ENCODE measurements at regions not wholly inside any gene's neighbourhood (a gene's known extent, or its start where the extent isn't known, plus 50 kb on each side); places are given as distances from the start of the nearest gene placed in this dataset.

GRCh38 chr4:137631605-137632004, 99.3 kb upstream of the PCDH18 start:
- DNase-seq (ENCODE audit: low spot score): no peak

DNA sequence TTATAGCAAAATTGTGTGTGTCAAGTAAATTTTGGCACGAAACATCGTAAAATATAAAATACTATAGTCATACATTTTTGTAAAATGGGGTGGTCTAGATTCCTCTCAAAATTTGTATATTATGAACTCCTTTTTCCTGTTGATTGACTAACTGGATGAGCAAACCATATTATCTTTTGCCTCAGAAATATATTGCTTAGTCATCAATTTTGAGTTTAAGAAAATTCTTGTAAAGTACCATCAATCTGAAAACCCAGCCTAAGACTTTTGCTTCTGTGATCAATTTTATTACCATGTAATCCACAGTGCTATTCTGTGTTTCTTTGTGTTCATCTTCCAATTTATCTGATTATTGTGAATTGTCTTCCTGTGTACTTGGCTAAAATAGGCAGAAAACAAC, 98.0 kb upstream of the PCDH18 start:
- Histone ChIP-seq H3K27me3 (ENCODE audit: control insufficient read depth in 4 of 4, insufficient read depth in 4 of 4, low read length in 3 of 4) (no peaks in the 10 kb centered on the region), H3K27ac (ENCODE audit: low read depth in 1 of 2, low read length in 2 of 2) (no peak overlapping the region), H3K4me3 (ENCODE audit: low read depth in 1 of 3, low read length in 3 of 3) (no peak overlapping the region), H3K36me3 (ENCODE audit: control insufficient read depth in 4 of 4, insufficient read depth in 3 of 4, low read depth in 1 of 4, low read length in 3 of 4) (no peaks in the 10 kb centered on the region), H3K4me1 (ENCODE audit: control insufficient read depth in 4 of 4, insufficient read depth in 4 of 4, low read length in 3 of 4) (no peaks in the 10 kb centered on the region), H3K9me3 (ENCODE audit: control insufficient read depth in 4 of 4, low read length in 3 of 4) (peaks cover 0 to 1% (median 0%) of the 10 kb centered on the region in 4 donors), H3K9ac (ENCODE audit: low read depth in 1 of 2, low read length in 2 of 2) (no peak overlapping the region)
- whole genome bisulfite sequencing: 87% methylated on average over 2 of the region's 2 CpGs
- DNase-seq (ENCODE audit: low spot score): no peak
- TF ChIP-seq EGR1 (IDR thresholded peaks at IDR 0.05; ENCODE audit: low read depth in 2 of 2) (no peak), JUND (IDR thresholded peaks at IDR 0.05) (no peak), NR2F2 (IDR thresholded peaks at IDR 0.05) (no peak), SP1 (IDR thresholded peaks at IDR 0.05) (no peak), FOXA2 (IDR thresholded peaks at IDR 0.05) (no peak), HNF4A (conservative IDR thresholded peaks at IDR 0.05) (no peak), HNF4G (IDR thresholded peaks at IDR 0.05) (no peak), RAD21 (IDR thresholded peaks at IDR 0.05) (no peak), FOXA1 (IDR thresholded peaks at IDR 0.05) (no peak), TAF1 (conservative IDR thresholded peaks at IDR 0.05) (no peak), RXRA (IDR thresholded peaks at IDR 0.05) (no peak), GABPA (IDR thresholded peaks at IDR 0.05 in 1 of 2, conservative IDR thresholded peaks at IDR 0.05 in 1 of 2) (no peak)
- TF ChIP-seq, protein P1, sequence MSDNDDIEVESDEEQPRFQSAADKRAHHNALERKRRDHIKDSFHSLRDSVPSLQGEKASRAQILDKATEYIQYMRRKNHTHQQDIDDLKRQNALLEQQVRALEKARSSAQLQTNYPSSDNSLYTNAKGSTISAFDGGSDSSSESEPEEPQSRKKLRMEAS (IDR thresholded peaks at IDR 0.05): no peak
- TF ChIP-seq, protein P2, sequence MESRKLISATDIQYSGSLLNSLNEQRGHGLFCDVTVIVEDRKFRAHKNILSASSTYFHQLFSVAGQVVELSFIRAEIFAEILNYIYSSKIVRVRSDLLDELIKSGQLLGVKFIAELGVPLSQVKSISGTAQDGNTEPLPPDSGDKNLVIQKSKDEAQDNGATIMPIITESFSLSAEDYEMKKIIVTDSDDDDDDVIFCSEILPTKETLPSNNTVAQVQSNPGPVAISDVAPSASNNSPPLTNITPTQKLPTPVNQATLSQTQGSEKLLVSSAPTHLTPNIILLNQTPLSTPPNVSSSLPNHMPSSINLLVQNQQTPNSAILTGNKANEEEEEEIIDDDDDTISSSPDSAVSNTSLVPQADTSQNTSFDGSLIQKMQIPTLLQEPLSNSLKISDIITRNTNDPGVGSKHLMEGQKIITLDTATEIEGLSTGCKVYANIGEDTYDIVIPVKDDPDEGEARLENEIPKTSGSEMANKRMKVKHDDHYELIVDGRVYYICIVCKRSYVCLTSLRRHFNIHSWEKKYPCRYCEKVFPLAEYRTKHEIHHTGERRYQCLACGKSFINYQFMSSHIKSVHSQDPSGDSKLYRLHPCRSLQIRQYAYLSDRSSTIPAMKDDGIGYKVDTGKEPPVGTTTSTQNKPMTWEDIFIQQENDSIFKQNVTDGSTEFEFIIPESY (IDR thresholded peaks at IDR 0.05): no peak

More at GRCh38 chr4:137631605-137632004, 99.3 kb upstream of the PCDH18 start:
- 86% methylated on average over 2 of the region's 2 CpGs for WGBS
- H3K27me3 ChIP-seq (ENCODE audit: control insufficient read depth in 4 of 4, insufficient read depth in 4 of 4, low read length in 3 of 4): no peaks in the 10 kb centered on the region
- H3K9me3 ChIP-seq (ENCODE audit: control insufficient read depth in 4 of 4, low read length in 3 of 4): peaks cover 0 to 1% (median 0%) of the 10 kb centered on the region in 4 donors
- no peak for TF ChIP-seq TAF1 (conservative IDR thresholded peaks at IDR 0.05)
- TF ChIP-seq, protein P1 (IDR thresholded peaks at IDR 0.05): no peak
- TF ChIP-seq FOXA1 (IDR thresholded peaks at IDR 0.05): no peak
- TF ChIP-seq RAD21 (IDR thresholded peaks at IDR 0.05): no peak
- TF ChIP-seq, protein P3, sequence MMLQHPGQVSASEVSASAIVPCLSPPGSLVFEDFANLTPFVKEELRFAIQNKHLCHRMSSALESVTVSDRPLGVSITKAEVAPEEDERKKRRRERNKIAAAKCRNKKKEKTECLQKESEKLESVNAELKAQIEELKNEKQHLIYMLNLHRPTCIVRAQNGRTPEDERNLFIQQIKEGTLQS (IDR thresholded peaks at IDR 0.05): no peak
- TF ChIP-seq NR2F2 (IDR thresholded peaks at IDR 0.05): no peak
- no peak for TF ChIP-seq REST (IDR thresholded peaks at IDR 0.05)
- TF ChIP-seq RXRA (IDR thresholded peaks at IDR 0.05): no peak
- TF ChIP-seq CTCF (IDR thresholded peaks at IDR 0.05; ENCODE audit: low read depth, low read length, missing input control): no peak
- no peak for TF ChIP-seq FOXA2 (IDR thresholded peaks at IDR 0.05)
- TF ChIP-seq YY1 (IDR thresholded peaks at IDR 0.05): no peak
- H3K4me1 ChIP-seq (ENCODE audit: control insufficient read depth in 4 of 4, insufficient read depth in 4 of 4, low read length in 3 of 4): no peaks in the 10 kb centered on the region
- no peaks in the 10 kb centered on the region for H3K36me3 ChIP-seq (ENCODE audit: control insufficient read depth in 4 of 4, insufficient read depth in 3 of 4, low read depth in 1 of 4, low read length in 3 of 4)
- H3K9ac ChIP-seq (ENCODE audit: low read depth in 1 of 2, low read length in 2 of 2): no peak overlapping the region
- H3K27ac ChIP-seq (ENCODE audit: low read depth in 1 of 2, low read length in 2 of 2): no peak overlapping the region
- H3K4me3 ChIP-seq (ENCODE audit: low read depth in 1 of 3, low read length in 3 of 3): no peak overlapping the region

Measured in liver (tissue), 8 donors.